Tibial artery (tissue), 4 donors: ENCODE measurements at regions not wholly inside any gene's neighbourhood (a gene's known extent, or its start where the extent isn't known, plus 50 kb on each side); places are given as distances from the start of the nearest gene placed in this dataset.

Experiments used
- DNase-seq, 2 donors: peaks; one replicate each; pipeline ENCODE4 v3.0.0-alpha.2; 2019
- H3K27ac ChIP-seq, 2 donors: fragments of 200-600 bp; sonication (generic) in 1 of 2; 1 replicate in 1 of 2; 2 replicates in 1 of 2; pipeline ENCODE4 v1.5.1; 2018 to 2019; ENCODE audit warnings: mild to moderate bottlenecking in 1 of 2
- H3K27me3 ChIP-seq, 2 donors: fragments of 200-600 bp; sonication (generic) in 1 of 2; one replicate each; pipeline versions ENCODE4 v1.5.1 to v1.6.0; 2016 to 2019
- H3K36me3 ChIP-seq, 3 donors: fragments of 200-600 bp; sonication (generic) in 2 of 3; one replicate each; pipeline ENCODE4 v1.5.1; 2016 to 2019; ENCODE audit warnings: mild to moderate bottlenecking in 2 of 3
- H3K4me1 ChIP-seq, 4 donors: fragments of 200-600 bp; sonication (generic) in 2 of 4; 1 replicate in 3 of 4; 2 replicates in 1 of 4; pipeline ENCODE4 v1.5.1; 2016 to 2019
- H3K4me3 ChIP-seq, 2 donors: fragments of 200-600 bp; sonication (generic) in 1 of 2; 1 replicate in 1 of 2; 2 replicates in 1 of 2; pipeline ENCODE4 v1.5.1; 2018 to 2019; ENCODE audit warnings: mild to moderate bottlenecking in 2 of 2
- H3K9me3 ChIP-seq, 3 donors: fragments of 200-600 bp; sonication (generic) in 1 of 3; one replicate each; pipeline ENCODE4 v1.5.1; 2016 to 2019
- CTCF ChIP-seq, 2 experiments: fragments of 200-600 bp in 1 of 2; fragments of 450-650 bp in 1 of 2; IDR thresholded peaks; one replicate each; pipeline ENCODE4 v1.5.1; 2017 to 2019; ENCODE audit warnings: antibody characterized with exemption in 2 of 2, mild to moderate bottlenecking in 1 of 2, moderate library complexity in 1 of 2
- intact Hi-C: fragments of 100-400 bp; cut with DNase I; formaldehyde crosslinking; loops from one replicate; pipeline ENCODE4 v1.15.0; 2023; ENCODE audit warnings: low total_unique reads

DNA sequence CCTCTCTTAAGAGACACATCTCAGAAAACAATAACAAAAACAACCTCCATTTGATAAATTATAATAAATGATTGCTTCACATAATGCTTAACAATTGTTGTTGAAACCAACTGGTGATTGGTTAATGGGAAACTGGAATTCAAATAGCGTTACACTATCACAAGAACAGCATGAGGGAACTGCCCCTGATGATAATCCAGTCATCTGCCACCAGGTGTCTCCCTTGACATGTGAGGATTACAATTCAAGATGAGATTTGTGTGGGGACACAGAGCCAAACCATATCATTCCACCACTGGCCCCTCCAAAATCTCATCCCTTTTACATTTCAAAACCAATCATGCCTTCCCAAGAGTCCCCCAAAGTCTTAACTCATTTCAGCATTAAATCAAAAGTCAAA is 375.9 kb downstream of the BMPER start:
- H3K4me1 ChIP-seq, result no peaks in the 10 kb centered on the region
- H3K9me3 ChIP-seq, result no peaks in the 10 kb centered on the region
- intact Hi-C loops, result no loop called here
- no peak for TF ChIP-seq CTCF (IDR thresholded peaks at IDR 0.05)
- H3K27me3 ChIP-seq, result no peaks in the 10 kb centered on the region
- no peak overlapping the region for H3K27ac ChIP-seq
- H3K36me3 ChIP-seq, result no peaks in the 10 kb centered on the region
- no peak overlapping the region for H3K4me3 ChIP-seq
- DNase-seq, result no peak

DNA sequence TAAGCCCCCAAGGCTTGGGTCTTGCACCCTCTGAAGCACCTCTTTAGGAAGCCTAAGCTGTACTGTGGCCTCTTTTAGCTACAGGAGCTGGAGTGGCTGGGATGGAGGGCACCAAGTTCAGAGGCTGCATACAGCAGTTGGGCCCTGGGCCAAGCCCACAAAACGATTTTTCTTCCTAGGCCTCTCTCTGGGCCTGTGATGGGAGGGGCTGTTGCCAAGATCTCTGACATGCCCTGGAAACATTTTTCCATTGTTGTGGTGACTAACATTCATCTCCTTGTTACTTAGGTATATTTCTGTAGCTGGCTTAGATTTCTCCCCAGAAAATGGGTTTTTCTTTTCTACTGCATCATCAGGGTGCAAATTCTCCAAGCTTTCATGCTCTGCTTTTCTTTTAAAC is 375.7 kb upstream of the NPSR1 start:
- Histone ChIP-seq H3K4me1 (no peaks in the 10 kb centered on the region), H3K27me3 (no peaks in the 10 kb centered on the region), H3K36me3 (no peaks in the 10 kb centered on the region), H3K27ac (no peak overlapping the region), H3K9me3 (no peaks in the 10 kb centered on the region), H3K4me3 (no peak overlapping the region)
- intact Hi-C loops, result no loop called here
- DNase-seq, result no peak
- TF ChIP-seq CTCF (IDR thresholded peaks at IDR 0.05), result no peak

- intact Hi-C loops, result no loop called here
- no peaks in the 10 kb centered on the region for H3K36me3 ChIP-seq
- H3K4me3 ChIP-seq, result no peak overlapping the region
- no peaks in the 10 kb centered on the region for H3K9me3 ChIP-seq
- no peak for DNase-seq
- H3K27ac ChIP-seq, result no peak overlapping the region
- no peaks in the 10 kb centered on the region for H3K4me1 ChIP-seq
- no peaks in the 10 kb centered on the region for H3K27me3 ChIP-seq
- TF ChIP-seq CTCF (IDR thresholded peaks at IDR 0.05), result no peak
Measured at GRCh38 chr7:34296663-34297062, 361.4 kb upstream of the NPSR1 start.

GRCh38 chr7:34298492-34299013 is 359.5 kb upstream of the NPSR1 start:
- Histone ChIP-seq H3K36me3 (no peaks in the 10 kb centered on the region), H3K27me3 (no peaks in the 10 kb centered on the region), H3K4me3 (no peak overlapping the region), H3K27ac (no peak overlapping the region), H3K4me1 (no peaks in the 10 kb centered on the region), H3K9me3 (no peaks in the 10 kb centered on the region)
- no peak for TF ChIP-seq CTCF (IDR thresholded peaks at IDR 0.05)
- intact Hi-C loops, result no loop called here
- DNase-seq, result no peak

GRCh38 chr7:34299066-34299465 is 359.0 kb upstream of the NPSR1 start:
- no peak for DNase-seq
- Histone ChIP-seq H3K4me3 (no peak overlapping the region), H3K36me3 (no peaks in the 10 kb centered on the region), H3K27ac (no peak overlapping the region), H3K4me1 (no peaks in the 10 kb centered on the region), H3K27me3 (no peaks in the 10 kb centered on the region), H3K9me3 (no peaks in the 10 kb centered on the region)
- intact Hi-C loops, result no loop called here
- TF ChIP-seq CTCF (IDR thresholded peaks at IDR 0.05), result no peak

DNA sequence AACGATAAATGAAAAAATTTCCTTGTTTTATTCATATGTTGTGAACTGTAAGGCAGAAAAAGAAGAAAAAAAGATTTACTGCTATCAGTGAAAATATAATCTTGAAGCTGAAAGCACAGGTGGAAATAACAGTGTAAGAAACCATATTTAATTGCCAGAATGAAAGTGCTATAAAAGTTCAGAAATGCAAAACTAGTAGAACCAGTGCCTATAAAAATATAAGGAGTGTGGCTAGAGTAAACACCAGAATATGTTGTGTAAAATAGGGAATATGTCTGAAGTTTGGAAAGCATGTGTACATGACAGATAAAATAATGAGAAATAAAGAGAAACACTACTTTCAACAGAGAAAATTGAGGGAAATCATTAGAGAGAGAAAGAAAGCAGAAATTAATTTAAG is 350.5 kb upstream of the NPSR1 start:
- Histone ChIP-seq H3K36me3 (no peaks in the 10 kb centered on the region), H3K27ac (no peak overlapping the region), H3K4me3 (no peak overlapping the region), H3K9me3 (no peaks in the 10 kb centered on the region), H3K4me1 (no peaks in the 10 kb centered on the region), H3K27me3 (no peaks in the 10 kb centered on the region)
- intact Hi-C loops, result no loop called here
- TF ChIP-seq CTCF (IDR thresholded peaks at IDR 0.05), result no peak
- DNase-seq, result no peak
